Mesenchymal stem cell (in vitro differentiated cells and primary cell): ENCODE measurements at regions not wholly inside any gene's neighbourhood (a gene's known extent, or its start where the extent isn't known, plus 50 kb on each side); places are given as distances from the start of the nearest gene placed in this dataset.

Experiments used
- DNase-seq: peaks from one replicate; pipeline ENCODE4 v3.0.0-alpha.2; 2013
- H2AFZ ChIP-seq: one replicate; pipeline ENCODE4 v1.6.1; 2013; ENCODE audit warnings: low read depth, mild to moderate bottlenecking, control low read depth, inconsistent platforms, low read length, moderate library complexity
- H2AK5ac ChIP-seq: 2 replicates; pipeline ENCODE4 v1.6.1; 2013; ENCODE audit warnings: low read length, moderate library complexity, mild to moderate bottlenecking, inconsistent platforms; ENCODE audit not compliant: severe bottlenecking
- H2BK120ac ChIP-seq: one replicate; pipeline ENCODE4 v1.6.1; 2013; ENCODE audit warnings: low read depth, mild to moderate bottlenecking, inconsistent platforms, low read length, moderate library complexity
- H2BK12ac ChIP-seq, 2 experiments: one replicate each; pipeline ENCODE4 v1.6.1; 2013; ENCODE audit warnings: inconsistent platforms in 2 of 2, low read length in 2 of 2, mild to moderate bottlenecking in 2 of 2, moderate library complexity in 2 of 2, control low read depth in 1 of 2
- H2BK15ac ChIP-seq: one replicate; pipeline ENCODE4 v1.6.1; 2013; ENCODE audit warnings: mild to moderate bottlenecking, low read depth, inconsistent platforms; ENCODE audit not compliant: poor library complexity, severe bottlenecking
- H2BK5ac ChIP-seq: 2 replicates; pipeline ENCODE4 v1.6.1; 2013; ENCODE audit warnings: low read depth, mild to moderate bottlenecking, low read length, control low read depth, inconsistent platforms; ENCODE audit not compliant: poor library complexity, severe bottlenecking
- H3K14ac ChIP-seq, 2 experiments: one replicate each; pipeline ENCODE4 v1.6.1; 2013; ENCODE audit warnings: inconsistent platforms in 2 of 2, low read length in 2 of 2, control low read depth in 1 of 2, mild to moderate bottlenecking in 1 of 2, moderate library complexity in 1 of 2
- H3K18ac ChIP-seq, 2 experiments: one replicate each; pipeline ENCODE4 v1.6.1; 2013; ENCODE audit warnings: inconsistent platforms in 2 of 2, low read length in 2 of 2, control low read depth in 1 of 2, low read depth in 1 of 2, mild to moderate bottlenecking in 1 of 2
- H3K23ac ChIP-seq, 2 experiments: one replicate each; pipeline ENCODE4 v1.6.1; 2013; ENCODE audit warnings: inconsistent platforms in 2 of 2, low read length in 2 of 2, mild to moderate bottlenecking in 2 of 2, moderate library complexity in 2 of 2, control low read depth in 1 of 2
- H3K27ac ChIP-seq: 2 replicates; pipeline ENCODE4 v1.5.1; 2013; ENCODE audit warnings: mild to moderate bottlenecking, moderate library complexity, low read length, control low read depth, inconsistent platforms; ENCODE audit not compliant: poor library complexity, severe bottlenecking
- H3K27me3 ChIP-seq, 2 experiments: 2 replicates each; pipeline versions ENCODE4 v1.6.1 to v1.7.0; 2013; ENCODE audit warnings: low read length in 2 of 2, mild to moderate bottlenecking in 2 of 2, moderate library complexity in 2 of 2, control low read depth in 1 of 2, inconsistent platforms in 1 of 2; ENCODE audit not compliant: control insufficient read depth in 1 of 2, insufficient read depth in 1 of 2
- H3K36me3 ChIP-seq, 2 experiments: 2 replicates each; pipeline versions ENCODE4 v1.6.1 to v1.7.0; 2013; ENCODE audit warnings: low read length in 2 of 2, control low read depth in 1 of 2, inconsistent platforms in 1 of 2, low read depth in 1 of 2, mild to moderate bottlenecking in 1 of 2; ENCODE audit not compliant: insufficient read depth in 2 of 2, control insufficient read depth in 1 of 2
- H3K4ac ChIP-seq, 2 experiments: one replicate each; pipeline ENCODE4 v1.6.1; 2013; ENCODE audit warnings: inconsistent platforms in 2 of 2, low read length in 2 of 2, mild to moderate bottlenecking in 2 of 2, moderate library complexity in 2 of 2, control low read depth in 1 of 2, low read depth in 1 of 2
- H3K4me1 ChIP-seq: 2 replicates; pipeline ENCODE4 v1.6.1; 2013; ENCODE audit warnings: low read depth, low read length, control low read depth; ENCODE audit not compliant: control insufficient read depth, insufficient read depth
- H3K4me2 ChIP-seq: 2 replicates; pipeline ENCODE4 v1.6.1; 2013; ENCODE audit warnings: low read length, mild to moderate bottlenecking, inconsistent platforms; ENCODE audit not compliant: poor library complexity, severe bottlenecking
- H3K4me3 ChIP-seq, 2 experiments: 2 replicates each; pipeline versions ENCODE4 v1.5.1 to v1.7.0; 2013; ENCODE audit warnings: low read length in 2 of 2, mild to moderate bottlenecking in 2 of 2, control low read depth in 1 of 2, low read depth in 1 of 2; ENCODE audit not compliant: insufficient read depth in 1 of 2
- H3K79me1 ChIP-seq: replicated peaks from 2 replicates; pipeline ENCODE4 v1.6.1; 2013; ENCODE audit warnings: mild to moderate bottlenecking, control low read depth, low read length, inconsistent platforms; ENCODE audit not compliant: poor library complexity, severe bottlenecking
- H3K9ac ChIP-seq: 2 replicates; pipeline ENCODE4 v1.7.0; 2013; ENCODE audit warnings: mild to moderate bottlenecking, low read length, moderate library complexity
- H3K9me3 ChIP-seq: 2 replicates; pipeline ENCODE4 v1.7.0; 2013; ENCODE audit warnings: mild to moderate bottlenecking, low read length; ENCODE audit not compliant: control insufficient read depth
- H4K8ac ChIP-seq: one replicate; pipeline ENCODE4 v1.6.1; 2013; ENCODE audit warnings: inconsistent platforms, mild to moderate bottlenecking, low read length, moderate library complexity
- H4K91ac ChIP-seq: one replicate; pipeline ENCODE4 v1.6.1; 2013; ENCODE audit warnings: mild to moderate bottlenecking, low read length, inconsistent platforms
- WGBS: methylation state at CpG from one replicate; pipeline ENCODE4 v1.1.7; 2013; ENCODE audit warnings: mixed read lengths; 5-methylcytosine and 5-hydroxymethylcytosine counted together

GRCh38 chr18:10064267-10064666 lies 150.5 kb downstream of the VAPA start:
- H3K27ac ChIP-seq, result no peak overlapping the region
- peak overlapping the region; percentile 16 for H4K8ac ChIP-seq
- peak overlapping the region; percentile 5 for H4K91ac ChIP-seq
- no peak overlapping the region for H2BK120ac ChIP-seq
- peaks cover 7% of the 10 kb centered on the region for H3K4me1 ChIP-seq
- H2BK12ac ChIP-seq, result peak overlapping the region; percentile 12 to 90
- H3K23ac ChIP-seq, result peak overlapping the region in 1 of 2 experiments; percentile 11
- peak overlapping the region; percentile 60 for H2BK15ac ChIP-seq
- H3K4me3 ChIP-seq, result no peak overlapping the region
- DNase-seq, result no peak
- H3K4me2 ChIP-seq, result no peak overlapping the region
- H3K9me3 ChIP-seq, result no peaks in the 10 kb centered on the region
- WGBS, result 97% methylated on average over 3 of the region's 3 CpGs
- no peak overlapping the region for H3K14ac ChIP-seq
- H3K79me1 ChIP-seq, result no peaks in the 10 kb centered on the region
- no peaks in the 10 kb centered on the region for H3K27me3 ChIP-seq
- peak overlapping the region in 1 of 2 experiments; percentile 45 for H3K4ac ChIP-seq
- no peaks in the 10 kb centered on the region for H3K36me3 ChIP-seq
- H3K9ac ChIP-seq, result no peak overlapping the region
- no peak overlapping the region for H2AK5ac ChIP-seq
- H2AFZ ChIP-seq, result no peak overlapping the region
- peak overlapping the region; percentile 7 to 46 for H3K18ac ChIP-seq
- H2BK5ac ChIP-seq, result no peak overlapping the region

GRCh38 chr18:10065296-10065695 lies 151.5 kb downstream of the VAPA start:
- WGBS, result 100% methylated on average over 1 of the region's 2 CpGs
- H3K23ac ChIP-seq, result no peak overlapping the region
- no peaks in the 10 kb centered on the region for H3K36me3 ChIP-seq
- no peak overlapping the region for H4K8ac ChIP-seq
- H3K27ac ChIP-seq, result no peak overlapping the region
- no peak overlapping the region for H2BK5ac ChIP-seq
- no peak for DNase-seq
- H2BK15ac ChIP-seq, result peak overlapping the region; percentile 36
- H3K9ac ChIP-seq, result no peak overlapping the region
- no peaks in the 10 kb centered on the region for H3K9me3 ChIP-seq
- no peak overlapping the region for H4K91ac ChIP-seq
- H2BK120ac ChIP-seq, result no peak overlapping the region
- no peaks in the 10 kb centered on the region for H3K79me1 ChIP-seq
- no peaks in the 10 kb centered on the region for H3K27me3 ChIP-seq
- no peak overlapping the region for H3K4me2 ChIP-seq
- H2BK12ac ChIP-seq, result peak overlapping the region in 1 of 2 experiments; percentile 75
- peak overlapping the region in 1 of 2 experiments; percentile 24 for H3K4ac ChIP-seq
- no peak overlapping the region for H3K4me3 ChIP-seq
- no peak overlapping the region for H2AK5ac ChIP-seq
- H3K18ac ChIP-seq, result peak overlapping the region in 1 of 2 experiments; percentile 70
- no peak overlapping the region for H2AFZ ChIP-seq
- H3K14ac ChIP-seq, result no peak overlapping the region
- peaks cover 8% of the 10 kb centered on the region for H3K4me1 ChIP-seq

- Histone ChIP-seq H2AFZ (no peak overlapping the region), H3K27ac (no peak overlapping the region), H2BK15ac (peak overlapping the region; percentile 12), H2BK120ac (no peak overlapping the region), H3K14ac (no peak overlapping the region), H3K23ac (no peak overlapping the region), H3K36me3 (no peaks in the 10 kb centered on the region), H3K4me1 (peaks cover 7% of the 10 kb centered on the region), H3K4ac (no peak overlapping the region), H3K27me3 (no peaks in the 10 kb centered on the region), H3K79me1 (no peaks in the 10 kb centered on the region), H2AK5ac (no peak overlapping the region), H4K91ac (peak overlapping the region; percentile 45), H2BK12ac (peak overlapping the region in 1 of 2 experiments; percentile 45), H3K18ac (peak overlapping the region in 1 of 2 experiments; percentile 37), H3K4me2 (no peak overlapping the region), H3K9me3 (no peaks in the 10 kb centered on the region), H2BK5ac (no peak overlapping the region), H3K9ac (no peak overlapping the region), H3K4me3 (no peak overlapping the region), H4K8ac (no peak overlapping the region)
- WGBS, result 89% methylated on average over 19 of the region's 19 CpGs
- no peak for DNase-seq
Observed at GRCh38 chr18:10067670-10068659, 154.1 kb downstream of the VAPA start.
